OCI-LY3 (cell line): ENCODE measurements at regions not wholly inside any gene's neighbourhood (a gene's known extent, or its start where the extent isn't known, plus 50 kb on each side); places are given as distances from the start of the nearest gene placed in this dataset.

ENCODE experiments used
- H2AFZ ChIP-seq: fragments of 200-600, 300-600 bp; shearing (Covaris generic); 2 replicates; pipeline ENCODE4 v1.6.0; 2014; ENCODE audit warnings: antibody characterized with exemption, low read depth, low read length
- H3K27ac ChIP-seq: fragments of 200-600, 300-600 bp; sonication (generic); 2 replicates; pipeline ENCODE4 v1.5.1; 2014; ENCODE audit warnings: mild to moderate bottlenecking, low read length, moderate library complexity, mixed read lengths
- H3K27me3 ChIP-seq: fragments of 200-600, 300-600 bp; sonication (generic); 2 replicates; pipeline ENCODE4 v1.6.1; 2014; ENCODE audit warnings: low read depth, low read length, mixed read lengths
- H3K36me3 ChIP-seq: fragments of 200-600, 300-600 bp; sonication (generic); replicated peaks from 2 replicates; pipeline ENCODE3; 2014; ENCODE audit warnings: low read depth, low read length, mixed read lengths
- H3K4me1 ChIP-seq: fragments of 300-600, 200-600 bp; sonication (generic); 2 replicates; pipeline ENCODE4 v1.6.1; 2014; ENCODE audit warnings: low read length, mixed read lengths
- H3K4me2 ChIP-seq: fragments of 200-600, 300-600 bp; sonication (generic); 2 replicates; pipeline ENCODE4 v1.6.1; 2014; ENCODE audit warnings: low read length, mixed read lengths
- H3K4me3 ChIP-seq: fragments of 300-600, 200-600 bp; sonication (generic); 2 replicates; pipeline ENCODE4 v1.5.1; 2014; ENCODE audit warnings: antibody characterized with exemption, mild to moderate bottlenecking, low read length, moderate library complexity
- H3K79me2 ChIP-seq: fragments of 300-600, 200-600 bp; shearing (Covaris generic); 2 replicates; pipeline ENCODE4 v1.6.1; 2014; ENCODE audit warnings: mild to moderate bottlenecking, low read length, mixed read lengths
- H3K9ac ChIP-seq: fragments of 300-600, 200-600 bp; shearing (Covaris generic); 2 replicates; pipeline ENCODE4 v1.6.0; 2014; ENCODE audit warnings: mild to moderate bottlenecking, low read length, moderate library complexity
- H3K9me3 ChIP-seq: fragments of 200-600, 300-600 bp; shearing (Covaris generic); 2 replicates; pipeline ENCODE4 v1.6.1; 2014; ENCODE audit warnings: low read length, mixed read lengths; ENCODE audit not compliant: insufficient read depth
- H4K20me1 ChIP-seq: fragments of 200-600, 300-600 bp; sonication (generic); 2 replicates; pipeline ENCODE4 v1.6.1; 2016; ENCODE audit warnings: low read length, mixed read lengths; ENCODE audit not compliant: insufficient read depth
- CTCF ChIP-seq: fragments of 200-600, 300-600 bp; sonication (generic); IDR thresholded peaks from 2 replicates; pipeline ENCODE4 v1.5.1; 2014; ENCODE audit warnings: antibody characterized with exemption, low read length, low read depth
- EZH2phosphoT487 ChIP-seq: fragments of 200-600 bp; shearing (Covaris generic); IDR thresholded peaks from 2 replicates; pipeline ENCODE4 v1.6.1; 2018; ENCODE audit warnings: antibody characterized with exemption, mixed run types, low read depth

GRCh38 chr1:221118938-221119320, 239.7 kb downstream of the HLX start:
- Histone ChIP-seq H3K9ac (no peak overlapping the region), H3K79me2 (no peaks in the 10 kb centered on the region), H4K20me1 (no peaks in the 10 kb centered on the region), H2AFZ (no peak overlapping the region), H3K4me1 (no peaks in the 10 kb centered on the region), H3K27ac (no peak overlapping the region), H3K4me3 (no peak overlapping the region), H3K36me3 (no peaks in the 10 kb centered on the region), H3K27me3 (no peaks in the 10 kb centered on the region; the same call in 1 of the 2 replicates), H3K9me3 (no peaks in the 10 kb centered on the region), H3K4me2 (no peak overlapping the region)
- TF ChIP-seq EZH2phosphoT487 = no peak
- TF ChIP-seq CTCF = no peak

GRCh38 chr1:221122501-221122900, 243.3 kb downstream of the HLX start:
- Histone ChIP-seq H3K4me3 (no peak overlapping the region), H3K27me3 (no peaks in the 10 kb centered on the region; the same call in 1 of the 2 replicates), H3K4me1 (no peaks in the 10 kb centered on the region), H3K79me2 (no peaks in the 10 kb centered on the region), H3K9ac (no peak overlapping the region), H2AFZ (no peak overlapping the region), H3K4me2 (no peak overlapping the region), H3K9me3 (no peaks in the 10 kb centered on the region), H4K20me1 (no peaks in the 10 kb centered on the region), H3K27ac (no peak overlapping the region), H3K36me3 (no peaks in the 10 kb centered on the region)
- TF ChIP-seq EZH2phosphoT487 = no peak
- no peak for TF ChIP-seq CTCF

GRCh38 chr1:221125976-221126375, 246.7 kb downstream of the HLX start:
- Histone ChIP-seq H2AFZ (no peak overlapping the region), H3K4me3 (no peak overlapping the region)
- TF ChIP-seq EZH2phosphoT487 = no peak
- no peak for TF ChIP-seq CTCF

GRCh38 chr1:221137666-221138065, 258.4 kb downstream of the HLX start:
- TF ChIP-seq CTCF (no peak), EZH2phosphoT487 (no peak)
- Histone ChIP-seq H2AFZ (no peak overlapping the region), H4K20me1 (no peaks in the 10 kb centered on the region), H3K27me3 (no peaks in the 10 kb centered on the region), H3K79me2 (no peaks in the 10 kb centered on the region), H3K27ac (no peak overlapping the region), H3K9me3 (peaks cover 5% of the 10 kb centered on the region; the same call in 1 of the 2 replicates), H3K36me3 (peaks cover 3% of the 10 kb centered on the region), H3K9ac (no peak overlapping the region), H3K4me3 (no peak overlapping the region), H3K4me1 (no peaks in the 10 kb centered on the region), H3K4me2 (no peak overlapping the region)

More at GRCh38 chr1:221125976-221126375, 246.7 kb downstream of the HLX start:
- Histone ChIP-seq H3K36me3 (no peaks in the 10 kb centered on the region), H3K27me3 (no peaks in the 10 kb centered on the region; the same call in 1 of the 2 replicates), H3K9me3 (no peaks in the 10 kb centered on the region), H3K9ac (no peak overlapping the region), H3K4me1 (no peaks in the 10 kb centered on the region), H3K4me2 (no peak overlapping the region), H4K20me1 (no peaks in the 10 kb centered on the region), H3K79me2 (no peaks in the 10 kb centered on the region), H3K27ac (no peak overlapping the region)
